Transverse colon (tissue), 4 donors: ENCODE measurements at regions not wholly inside any gene's neighbourhood (a gene's known extent, or its start where the extent isn't known, plus 50 kb on each side); places are given as distances from the start of the nearest gene placed in this dataset.

Source experiments
- DNase-seq: peaks from one replicate; pipeline ENCODE4 v3.0.0-alpha.2; 2019
- H3K27ac ChIP-seq, 4 donors: fragments of 200-600 bp; sonication (generic); 2 replicates each; pipeline ENCODE4 v1.5.1; 2016 to 2018; ENCODE audit warnings: inconsistent platforms in 4 of 4
- H3K27me3 ChIP-seq: fragments of 200-600 bp; sonication (generic); 2 replicates; pipeline ENCODE4 v1.5.1; 2017; ENCODE audit warnings: inconsistent platforms
- H3K36me3 ChIP-seq, 4 donors: fragments of 200-600 bp; sonication (generic); 2 replicates each; pipeline ENCODE4 v1.5.1; 2017 to 2019; ENCODE audit warnings: inconsistent platforms in 4 of 4
- H3K4me1 ChIP-seq, 4 donors: fragments of 200-600 bp; sonication (generic); 2 replicates each; pipeline ENCODE4 v1.5.1; 2017 to 2020; ENCODE audit warnings: inconsistent platforms in 4 of 4
- H3K4me3 ChIP-seq, 4 donors: fragments of 200-600 bp; sonication (generic); 1 replicate in 1 of 4; 2 replicates in 3 of 4; pipeline versions ENCODE4 v1.5.1 to v1.6.1; 2017 to 2019; ENCODE audit warnings: inconsistent platforms in 4 of 4
- H3K9me3 ChIP-seq, 2 donors: fragments of 200-600 bp; sonication (generic); 2 replicates each; pipeline ENCODE4 v1.5.1; 2017 to 2019; ENCODE audit warnings: inconsistent platforms in 2 of 2
- CTCF ChIP-seq, 5 experiments: fragments of 200-600 bp in 3 of 5; fragments of 450-650 bp in 2 of 5; sonication (generic) in 3 of 5; IDR thresholded peaks; 1 replicate in 2 of 5; 2 replicates in 3 of 5; pipeline ENCODE4 v1.5.1; 2016 to 2017; ENCODE audit warnings: antibody characterized with exemption in 5 of 5, inconsistent platforms in 3 of 5, mild to moderate bottlenecking in 2 of 5, moderate library complexity in 1 of 5
- EP300 ChIP-seq: sonication (generic); formaldehyde crosslinking; IDR thresholded peaks from one replicate; pipeline ENCODE4 v1.6.1; 2017; ENCODE audit warnings: antibody characterized with exemption, low read depth
- POLR2A ChIP-seq: fragments of 450-650 bp; IDR thresholded peaks from one replicate; pipeline ENCODE4 v1.6.1; 2016; ENCODE audit warnings: antibody characterized with exemption, mild to moderate bottlenecking, moderate library complexity
- POLR2AphosphoS5 ChIP-seq, 3 donors: sonication (generic); formaldehyde crosslinking; IDR thresholded peaks; one replicate each; pipeline ENCODE4 v1.6.1; 2016; ENCODE audit warnings: antibody characterized with exemption in 3 of 3
- WGBS, 2 donors: methylation state at CpG; one replicate each; pipeline ENCODE4 v1.1.5; 2018; ENCODE audit warnings: low coverage in 1 of 2; 5-methylcytosine and 5-hydroxymethylcytosine counted together
- in situ Hi-C, 4 donors: fragments of 200-750 bp; cut with MboI; loops; one replicate each; pipeline versions ENCODE4 v1.15.0 to v1.15.1; 2017; ENCODE audit warnings: low sequenced_read_pairs in 3 of 4, low pct_ligation_motif_present in 1 of 4, low pct_unique_long_range_greater_than_20kb in 1 of 4
- intact Hi-C: fragments of 100-400 bp; cut with DNase I; formaldehyde crosslinking; loops from one replicate; pipeline ENCODE4 v1.15.1; 2023; ENCODE audit warnings: low total_unique reads

- H3K4me1 ChIP-seq = no peaks in the 10 kb centered on the region
- H3K36me3 ChIP-seq = no peaks in the 10 kb centered on the region
- H3K27me3 ChIP-seq = no peaks in the 10 kb centered on the region
- H3K27ac ChIP-seq = no peak overlapping the region
- intact Hi-C loops (no loop called here), in situ Hi-C loops (no loop called here)
- WGBS, 2 donors = 76 to 83% methylated on average over 4 of the region's 4 CpGs
- H3K9me3 ChIP-seq = no peaks in the 10 kb centered on the region
- no peak overlapping the region for H3K4me3 ChIP-seq
- DNase-seq = no peak
- TF ChIP-seq EP300 (no peak), CTCF (IDR thresholded peaks at IDR 0.05) (no peak), POLR2A (no peak), POLR2AphosphoS5 (IDR thresholded peaks at IDR 0.05) (no peak)
These were observed 813.3 kb upstream of the RAG2 start for GRCh38 chr11:37411289-37411688.

- Histone ChIP-seq H3K36me3 (no peaks in the 10 kb centered on the region), H3K4me1 (no peaks in the 10 kb centered on the region), H3K27me3 (no peaks in the 10 kb centered on the region), H3K4me3 (no peak overlapping the region), H3K27ac (no peak overlapping the region), H3K9me3 (no peaks in the 10 kb centered on the region)
- intact Hi-C loops = no loop called here
- no peak for DNase-seq
- TF ChIP-seq EP300 = no peak
- no peak for TF ChIP-seq CTCF (IDR thresholded peaks at IDR 0.05)
- no peak for TF ChIP-seq POLR2A
- no peak for TF ChIP-seq POLR2AphosphoS5 (IDR thresholded peaks at IDR 0.05)
- in situ Hi-C loops = no loop called here
These were observed 811.1 kb upstream of the RAG2 start for GRCh38 chr11:37409124-37409523.

GRCh38 chr11:37407461-37407860 lies 809.4 kb upstream of the RAG2 start:
- DNase-seq = no peak
- intact Hi-C loops (no loop called here), in situ Hi-C loops (no loop called here)
- H3K36me3 ChIP-seq = no peaks in the 10 kb centered on the region
- H3K4me1 ChIP-seq = no peaks in the 10 kb centered on the region
- H3K4me3 ChIP-seq = no peak overlapping the region
- H3K27ac ChIP-seq = no peak overlapping the region
- H3K9me3 ChIP-seq = no peaks in the 10 kb centered on the region
- no peak for TF ChIP-seq POLR2A
- TF ChIP-seq POLR2AphosphoS5 (IDR thresholded peaks at IDR 0.05) = no peak
- TF ChIP-seq EP300 = no peak
- TF ChIP-seq CTCF (IDR thresholded peaks at IDR 0.05) = no peak
- WGBS, 2 donors = 67 to 72% methylated on average over 2 of the region's 2 CpGs
- H3K27me3 ChIP-seq = no peaks in the 10 kb centered on the region

GRCh38 chr11:37406651-37407050 lies 808.6 kb upstream of the RAG2 start:
- Histone ChIP-seq H3K36me3 (no peaks in the 10 kb centered on the region), H3K4me1 (no peaks in the 10 kb centered on the region), H3K9me3 (no peaks in the 10 kb centered on the region), H3K27me3 (no peaks in the 10 kb centered on the region), H3K27ac (no peak overlapping the region), H3K4me3 (no peak overlapping the region)
- TF ChIP-seq EP300 (no peak), POLR2AphosphoS5 (IDR thresholded peaks at IDR 0.05) (no peak), CTCF (IDR thresholded peaks at IDR 0.05) (no peak), POLR2A (no peak)
- in situ Hi-C loops (no loop called here), intact Hi-C loops (no loop called here)
- no peak for DNase-seq
- 70 to 73% methylated on average over 1 of the region's 1 CpG for WGBS, 2 donors
